K562 (cell line): ENCODE measurements at regions not wholly inside any gene's neighbourhood (a gene's known extent, or its start where the extent isn't known, plus 50 kb on each side); places are given as distances from the start of the nearest gene placed in this dataset.

ENCODE experiments used
- ATAC-seq: fragments of 200-7000 bp; cut with Tn5 transposase; 3 replicates; pipeline ENCODE4 v1.9.1; 2020; ENCODE audit warnings: moderate library complexity
- BruUV-seq: library from RNA; stranded (reverse); fragments of 400-500 nt; replicated peaks from 2 replicates; lab custom pipeline; 2021; lab: Mats Ljungman, UMichigan
- CTCF ChIA-PET: fragments of 300-600 bp; formaldehyde crosslinking; extraction: SDS; loops from one replicate; lab custom pipeline; 2021; ENCODE audit warnings: low intra/inter-chr PET ratio; lab: Yijun Ruan, JAX
- POLR2A ChIA-PET: fragments of 300-600, 350-650 bp; sonication (Branson Sonifier 250); formaldehyde crosslinking; extraction: SDS; loops from one replicate; lab custom pipeline; 2021; ENCODE audit warnings: antibody characterized with exemption, inconsistent platforms; lab: Yijun Ruan, JAX
- DNase-seq, 4 experiments: peaks; one replicate each; pipeline versions ENCODE4 v3.0.0 to v3.0.0-alpha.2; 2011 to 2018; ENCODE audit warnings: low spot score in 3 of 4, mixed read lengths in 3 of 4; ENCODE audit errors: extremely low read depth in 1 of 4
- FAIRE-seq: peaks from 2 replicates; lab custom pipeline; 2011; peaks lifted over from hg19 to GRCh38; lab: Jason Lieb, UNC
- H2AFZ ChIP-seq: 2 replicates; pipeline ENCODE4 v1.6.0; 2011; ENCODE audit warnings: low read depth, low read length, control low read depth, inconsistent platforms
- H3K27ac ChIP-seq: fragments of 200-600 bp; 3 replicates; pipeline ENCODE4 v1.8.0; 2011; ENCODE audit warnings: low read depth, mild to moderate bottlenecking, control low read depth, inconsistent platforms, low read length, moderate library complexity, mixed read lengths; ENCODE audit errors: extremely low read depth
- H3K27me3 ChIP-seq, 2 experiments: fragments of 300-600 bp in 1 of 2; 2 replicates in 1 of 2; 3 replicates in 1 of 2; pipeline versions ENCODE4 v1.6.0 to v1.8.0; 2011; ENCODE audit warnings: inconsistent platforms in 2 of 2, low read length in 2 of 2, mild to moderate bottlenecking in 1 of 2, mixed read lengths in 1 of 2, moderate library complexity in 1 of 2; ENCODE audit not compliant: control insufficient read depth in 2 of 2, insufficient read depth in 2 of 2
- H3K36me3 ChIP-seq: fragments of 300-600 bp; 3 replicates; pipeline ENCODE4 v1.8.0; 2011; ENCODE audit warnings: mild to moderate bottlenecking, low read length, inconsistent platforms; ENCODE audit not compliant: control insufficient read depth, insufficient read depth
- H3K4me1 ChIP-seq, 2 experiments: fragments of 200-600 bp in 1 of 2; replicated peaks in 1 of 2; 2 replicates in 1 of 2; 3 replicates in 1 of 2; pipeline versions ENCODE4 v1.5.1 to v1.8.0; 2011; ENCODE audit warnings: inconsistent platforms in 2 of 2, low read length in 2 of 2, mild to moderate bottlenecking in 1 of 2, mixed read lengths in 1 of 2, moderate library complexity in 1 of 2; ENCODE audit not compliant: control insufficient read depth in 2 of 2, insufficient read depth in 2 of 2
- H3K4me2 ChIP-seq: 2 replicates; pipeline ENCODE4 v1.6.1; 2011; ENCODE audit warnings: low read length, control low read depth, inconsistent platforms, mixed read lengths; ENCODE audit not compliant: insufficient read depth
- H3K4me3 ChIP-seq: fragments of 200-600 bp; sonication (generic), shearing (Covaris generic); 2 replicates; pipeline ENCODE4 v1.5.1; 2016; ENCODE audit warnings: control low read depth, inconsistent platforms
- H3K79me2 ChIP-seq: fragments of 200-600 bp; 3 replicates; pipeline ENCODE4 v1.8.0; 2011; ENCODE audit warnings: low read length, inconsistent platforms; ENCODE audit not compliant: control insufficient read depth, insufficient read depth
- H3K9ac ChIP-seq, 2 experiments: 2 replicates each; pipeline versions ENCODE4 v1.6.0 to v1.6.1; 2011; ENCODE audit warnings: low read depth in 2 of 2, low read length in 2 of 2, control low read depth in 1 of 2, inconsistent platforms in 1 of 2, mild to moderate bottlenecking in 1 of 2, mixed read lengths in 1 of 2; ENCODE audit not compliant: insufficient read depth in 1 of 2
- H3K9me1 ChIP-seq: one replicate; pipeline ENCODE4 v1.6.0; 2011; ENCODE audit warnings: inconsistent platforms, mild to moderate bottlenecking, low read length, moderate library complexity; ENCODE audit not compliant: control insufficient read depth, insufficient read depth
- H3K9me3 ChIP-seq: replicated peaks from 2 replicates; pipeline ENCODE4 v1.5.1; 2011; ENCODE audit warnings: low read depth, low read length, inconsistent platforms; ENCODE audit not compliant: control insufficient read depth, insufficient read depth
- H4K20me1 ChIP-seq: replicated peaks from 2 replicates; pipeline ENCODE4 v1.6.1; 2011; ENCODE audit warnings: low read length, inconsistent platforms, mixed read lengths; ENCODE audit not compliant: control insufficient read depth, insufficient read depth
- CCNT2 ChIP-seq: IDR thresholded peaks from 2 replicates; pipeline ENCODE4 v1.6.1; 2011; ENCODE audit warnings: borderline replicate concordance, low read depth, mild to moderate bottlenecking, moderate library complexity, mixed read lengths, low read length; ENCODE audit not compliant: insufficient read length; ENCODE audit errors: extremely low read depth
- CEBPG ChIP-seq, 3 experiments: fragments of 200-800 bp in 1 of 3; sonication (Bioruptor generic) in 1 of 3; sonication (generic) in 1 of 3; formaldehyde crosslinking in 1 of 3; IDR thresholded peaks in 2 of 3; conservative IDR thresholded peaks in 1 of 3; 2 replicates each; pipeline versions ENCODE4 v1.6.1 to v1.8.0; 2016 to 2022; ENCODE audit warnings: missing compliant biosample characterization in 2 of 3, missing genetic modification characterization in 2 of 3, mild to moderate bottlenecking in 1 of 3, missing genetic modification reagents in 1 of 3
- ETV1 ChIP-seq: fragments of 450-650 bp; conservative IDR thresholded peaks from 2 replicates; pipeline ENCODE4 v1.6.1; 2016; ENCODE audit warnings: missing genetic modification characterization, control low read depth, low read depth, missing compliant biosample characterization
- FOS ChIP-seq: IDR thresholded peaks from 3 replicates; pipeline ENCODE4 v1.6.1; 2011; ENCODE audit not compliant: insufficient read length; ENCODE audit errors: extremely low read depth
- GTF2A2 ChIP-seq: IDR thresholded peaks from 2 replicates; pipeline ENCODE4 v1.6.1; 2016; ENCODE audit warnings: mild to moderate bottlenecking, missing genetic modification characterization, missing compliant biosample characterization
- LEF1 ChIP-seq: fragments of 450-650 bp; IDR thresholded peaks from 2 replicates; pipeline ENCODE4 v1.6.1; 2016; ENCODE audit warnings: mild to moderate bottlenecking
- PHF8 ChIP-seq: fragments of 200-600 bp; sonication (generic); IDR thresholded peaks from 2 replicates; pipeline ENCODE4 v1.6.1; 2012; ENCODE audit warnings: mixed run types, mild to moderate bottlenecking, inconsistent platforms, low read length, moderate library complexity, borderline replicate concordance
- RBM22 ChIP-seq: fragments of 200-400 bp; formaldehyde crosslinking; IDR thresholded peaks from 2 replicates; pipeline ENCODE4 v1.6.1; 2018; ENCODE audit warnings: low read length, low read depth; ENCODE audit not compliant: poor library complexity, severe bottlenecking
- RUNX1 ChIP-seq: sonication (generic); IDR thresholded peaks from 2 replicates; pipeline ENCODE4 v1.6.1; 2016; ENCODE audit warnings: antibody characterized with exemption, low read depth
- STAT5B ChIP-seq: fragments of 250-450 bp; sonication (Bioruptor Pico); IDR thresholded peaks from 2 replicates; pipeline ENCODE4 v1.8.0; 2021; ENCODE audit warnings: mild to moderate bottlenecking, inconsistent platforms
- ZC3H11A ChIP-seq: IDR thresholded peaks from 2 replicates; pipeline ENCODE4 v1.6.1; 2012; ENCODE audit warnings: low read depth, low read length, improper control_type of control experiment
- ZNF354B ChIP-seq: fragments of 250-450 bp; sonication (Bioruptor Pico); IDR thresholded peaks from 2 replicates; pipeline ENCODE4 v1.4.0; 2020
- ZNF445 ChIP-seq: fragments of 250-450 bp; sonication (Bioruptor Pico); IDR thresholded peaks from 2 replicates; pipeline ENCODE4 v1.4.0; 2020; ENCODE audit warnings: low read depth, mild to moderate bottlenecking, moderate library complexity
- ZNF764 ChIP-seq: fragments of 250-450 bp; sonication (Bioruptor Pico); IDR thresholded peaks from 2 replicates; pipeline ENCODE4 v1.4.0; 2020; ENCODE audit warnings: low read depth, mild to moderate bottlenecking, moderate library complexity
- WGBS: fragments of 100-300 bp; shearing (Covaris generic); methylation state at CpG from one replicate; pipeline ENCODE4 v1.1.6; 2016; ENCODE audit warnings: low coverage, mixed read lengths; ENCODE audit not compliant: insufficient coverage; ENCODE audit errors: missing lambda C conversion rate; 5-methylcytosine and 5-hydroxymethylcytosine counted together
- in situ Hi-C: fragments of 300-500 bp; cut with MboI; formaldehyde crosslinking; loops from 4 replicates; pipeline ENCODE4 v1.15.0; 2018; ENCODE audit warnings: inconsistent platforms, mixed read lengths
- intact Hi-C: fragments of 100-400 bp; cut with micrococcal nuclease; formaldehyde crosslinking; loops from 2 replicates; pipeline ENCODE4 v1.14.2; 2022

GRCh38 chr6:14197118-14197517 is 79.5 kb downstream of the CD83 start (continued):
- no peak for TF ChIP-seq ZC3H11A
- TF ChIP-seq LEF1: no peak
- TF ChIP-seq FOS: no peak
- no peak for TF ChIP-seq ZNF764
- no peak for TF ChIP-seq ZNF354B
- TF ChIP-seq CCNT2: no peak
- TF ChIP-seq GTF2A2 (tag): no peak
- TF ChIP-seq CEBPG (CRISPR knock-in tag; IDR thresholded peaks at IDR 0.05): no peak
- TF ChIP-seq CEBPG (tag; conservative IDR thresholded peaks at IDR 0.05 in 1 of 2, IDR thresholded peaks at IDR 0.05 in 1 of 2): peak; percentile 85 to 93

GRCh38 chr6:14200047-14200446 is 82.5 kb downstream of the CD83 start:
- ATAC-seq: no peak
- TF ChIP-seq ZNF445 (CRISPR knock-in tag) (no peak), PHF8 (0 out of 2 replicates have a peak, but pooled peaks have one; percentile 15), RUNX1 (no peak), ETV1 (tag) (no peak), STAT5B (no peak), RBM22 (no peak)
- TF ChIP-seq, all 486 proteins: peak for 1
- WGBS: 3% methylated on average over 4 of the region's 4 CpGs
- H4K20me1 ChIP-seq: no peaks in the 10 kb centered on the region
- no peaks in the 10 kb centered on the region for H3K36me3 ChIP-seq
- no peak overlapping the region for H2AFZ ChIP-seq
- no TSS peak for BruUV-seq
- no peaks in the 10 kb centered on the region for H3K79me2 ChIP-seq
- in situ Hi-C loops (no loop called here), intact Hi-C loops (no loop called here)
- DNase-seq (no peak), FAIRE-seq (no peak)
- H3K4me2 ChIP-seq: no peak overlapping the region
- no peak overlapping the region for H3K27ac ChIP-seq
- no peaks in the 10 kb centered on the region for H3K4me1 ChIP-seq
- no peak overlapping the region for H3K4me3 ChIP-seq
- no peaks in the 10 kb centered on the region for H3K9me1 ChIP-seq
- H3K9me3 ChIP-seq: no peaks in the 10 kb centered on the region
- ChIA-PET POLR2A (interaction anchor here (0.6 kb wide), 1 partner anchor 71 kb away, joined by 4 read pairs; no protein-coding TSS in a partner anchor), CTCF (no interaction called here)
- H3K27me3 ChIP-seq: peaks cover 26 to 54% of the 10 kb centered on the region in 2 experiments
- no peak overlapping the region for H3K9ac ChIP-seq
